ENCODE measurements at regions not wholly inside any gene's neighbourhood (a gene's known extent, or its start where the extent isn't known, plus 50 kb on each side); places are given as distances from the start of the nearest gene placed in this dataset.

DNA sequence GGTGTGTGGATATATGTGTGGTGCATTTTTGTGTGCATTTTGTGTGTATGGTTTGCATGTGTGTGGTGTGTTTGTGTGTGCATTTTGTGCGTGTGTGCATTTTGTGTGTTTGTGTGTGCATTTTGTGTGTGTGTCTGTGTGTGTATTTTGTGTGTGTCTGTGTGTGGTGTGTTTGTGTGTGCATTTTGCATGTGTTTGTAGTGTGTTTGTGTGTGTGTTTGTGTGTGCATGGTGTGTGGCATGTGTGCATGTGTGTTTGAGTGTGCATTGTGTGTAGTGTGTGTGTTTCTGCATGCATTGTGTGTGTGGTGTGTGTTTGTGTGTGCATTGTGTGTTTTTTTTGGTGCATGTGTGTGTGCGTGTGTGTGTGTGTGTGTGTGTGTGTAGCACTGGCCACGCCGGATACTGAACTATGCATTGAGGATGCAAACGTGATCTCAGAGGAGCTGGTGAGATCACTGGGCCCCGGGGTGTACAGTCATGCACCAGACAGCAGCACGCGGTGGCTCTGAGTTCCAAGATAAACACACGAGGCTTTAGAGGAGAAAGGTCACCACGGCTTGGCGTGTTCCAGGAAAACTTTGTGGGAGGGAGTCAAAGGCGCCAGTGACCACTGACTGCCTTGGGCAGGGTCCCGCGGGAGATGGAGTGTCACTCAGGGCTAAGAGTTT, 106.6 kb upstream of the SHH start:
- DNase-seq (ENCODE audit: low read depth), result no peak

DNA sequence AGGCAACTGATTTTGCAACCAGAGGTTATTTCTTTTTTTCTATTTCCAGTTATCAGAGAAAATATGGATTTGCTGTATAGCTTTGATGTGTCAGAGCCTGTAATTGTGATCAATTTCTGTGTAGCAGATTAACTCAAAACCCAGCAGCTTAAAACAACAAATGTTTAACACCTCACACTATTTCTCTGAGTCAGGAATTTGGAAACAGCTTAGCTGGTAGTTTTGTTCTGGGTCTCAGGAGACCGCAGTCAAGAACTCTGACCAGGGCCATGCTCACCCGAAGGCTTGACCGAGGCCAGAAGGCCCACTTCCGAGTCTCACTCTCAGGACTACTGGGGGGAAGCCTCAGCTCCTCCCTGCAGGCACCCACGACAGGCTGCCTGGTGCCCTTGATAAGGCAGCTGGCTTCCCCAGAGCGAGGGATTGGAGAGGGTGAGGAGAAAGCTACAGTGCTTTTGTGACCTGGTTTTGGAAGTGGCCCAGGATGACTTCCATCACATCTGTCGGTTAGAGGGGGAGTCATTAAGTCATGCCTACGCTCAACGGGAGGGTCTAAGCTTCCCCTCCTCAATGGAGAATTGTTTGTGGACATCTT, 105.7 kb upstream of the SHH start:
- DNase-seq (ENCODE audit: low read depth), result no peak

DNA sequence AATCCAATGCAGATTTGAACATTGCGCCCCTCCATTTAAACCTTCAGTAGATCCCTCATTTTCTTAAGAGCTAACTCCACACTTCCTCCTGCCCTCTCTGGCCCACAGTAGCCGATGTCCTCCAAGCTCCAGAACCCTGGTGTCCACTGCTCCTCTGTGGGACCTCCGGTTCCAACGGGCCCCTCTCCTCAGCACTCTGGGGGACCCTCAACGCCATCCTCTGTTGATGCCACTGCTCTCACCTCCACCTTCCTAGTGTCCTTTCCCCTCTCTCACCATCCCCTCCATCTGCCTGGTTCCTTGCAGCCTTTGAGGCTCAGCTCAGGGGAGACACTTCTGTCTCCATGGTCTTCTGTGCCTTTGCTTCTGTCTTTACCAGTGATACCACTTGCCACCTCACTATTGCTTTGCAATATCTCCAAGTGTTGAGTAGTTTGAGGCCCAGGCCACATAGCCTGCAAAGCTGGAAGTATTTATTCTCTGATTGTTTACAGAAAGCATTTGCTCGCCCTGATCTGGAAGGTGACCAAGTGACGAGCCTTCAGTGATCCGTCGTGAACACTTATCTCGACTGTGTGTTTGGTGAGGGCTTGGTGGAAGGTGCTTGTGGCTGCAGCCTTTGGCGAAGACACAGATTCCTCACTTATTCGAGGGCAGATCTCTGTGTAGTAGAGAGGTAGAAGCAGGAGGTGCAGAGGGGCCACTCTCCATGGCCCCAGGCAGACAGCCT, 104.8 kb upstream of the SHH start:
- DNase-seq (ENCODE audit: low read depth), result no peak

DNA sequence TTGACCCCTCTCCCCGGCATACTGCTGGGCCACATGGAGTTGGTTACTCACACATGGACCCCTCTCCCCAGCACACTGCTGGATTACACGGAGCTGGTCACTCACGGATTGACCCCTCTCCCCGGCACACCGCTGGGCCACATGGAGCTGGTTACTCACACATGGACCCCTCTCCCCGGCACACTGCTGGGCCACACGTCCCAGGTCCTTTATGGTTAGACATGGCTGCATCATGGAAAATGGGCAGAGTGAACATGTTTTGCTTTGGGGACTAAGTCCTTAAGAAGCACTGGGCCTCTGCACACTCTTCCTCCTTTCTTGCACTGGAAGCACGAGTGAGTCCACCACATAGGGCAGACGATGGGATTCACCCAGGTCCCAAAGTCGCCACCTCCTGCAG, 102.1 kb upstream of the SHH start:
- no peak for DNase-seq (ENCODE audit: low read depth)

DNA sequence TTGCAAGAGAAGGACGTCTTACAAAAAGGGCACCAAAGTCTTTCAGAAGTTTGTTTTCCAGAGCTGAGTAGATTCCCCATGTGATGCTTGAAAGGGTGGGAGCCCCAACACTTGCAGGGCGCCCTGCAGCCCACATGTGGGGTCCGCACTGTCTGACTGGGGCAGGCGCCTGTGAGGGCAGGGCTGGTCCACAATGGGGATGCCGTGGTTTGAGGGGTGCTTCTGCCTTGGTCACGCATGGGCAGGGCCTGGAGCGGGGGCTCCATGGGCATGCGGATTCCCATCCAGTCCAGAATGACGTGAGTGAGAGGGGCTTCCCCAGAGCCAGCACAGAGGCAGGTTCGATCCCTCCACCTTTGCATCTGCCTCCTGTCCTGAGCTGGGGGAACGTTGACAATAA, 101.5 kb upstream of the SHH start:
- DNase-seq (ENCODE audit: low read depth), result no peak

DNA sequence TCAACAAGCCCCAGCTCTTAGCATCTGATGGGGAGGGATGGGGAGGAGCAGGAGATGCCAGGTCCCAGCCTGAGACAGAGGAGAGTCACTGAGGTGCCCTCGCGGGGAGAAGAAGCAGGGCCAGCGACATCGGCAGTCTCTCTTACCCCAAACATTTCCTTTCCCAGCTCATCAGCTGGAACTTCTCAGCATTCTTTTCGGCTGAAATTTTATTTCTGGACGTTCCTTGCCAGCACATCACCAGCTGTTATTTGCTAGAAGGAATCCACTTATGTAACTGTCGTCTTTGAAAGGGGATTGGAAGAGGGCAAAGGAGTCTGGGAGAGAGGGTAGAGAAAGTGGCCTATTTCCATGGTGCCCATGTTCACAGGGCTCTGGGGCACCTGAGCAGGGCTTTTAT, 101.0 kb upstream of the SHH start:
- no peak for DNase-seq (ENCODE audit: low read depth)

DNA sequence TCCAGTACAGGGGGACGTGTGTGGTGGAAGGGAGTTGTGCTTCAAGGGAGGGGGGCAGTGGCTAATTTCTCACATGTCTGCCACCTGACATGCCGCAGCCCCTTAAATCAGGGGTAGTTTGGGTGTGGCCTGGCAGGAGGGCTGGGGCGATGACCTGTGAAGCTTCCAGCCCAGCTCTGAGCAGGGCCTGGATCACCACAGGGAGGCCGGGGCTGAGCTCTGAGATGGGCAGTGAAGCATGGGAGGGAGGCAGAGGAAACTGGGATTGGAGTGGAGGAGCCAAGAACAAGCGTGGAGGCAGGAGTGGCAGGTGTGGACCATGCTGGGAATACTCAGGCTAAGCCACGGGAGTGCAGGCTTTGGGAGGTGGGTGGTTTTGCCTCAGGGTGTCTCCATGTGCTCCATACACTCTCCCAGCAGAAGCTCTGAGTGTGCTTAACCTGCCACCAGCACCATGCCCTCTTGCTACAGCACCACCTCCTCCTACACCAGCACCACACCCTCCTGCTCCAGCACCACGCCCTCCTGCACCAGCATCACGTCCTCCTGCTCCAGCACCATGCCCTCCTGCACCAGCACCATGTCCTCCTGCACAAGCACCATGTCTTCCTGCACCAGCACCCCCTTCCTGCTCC, 99.3 kb upstream of the SHH start:
- no peak for DNase-seq (ENCODE audit: low read depth)

DNA sequence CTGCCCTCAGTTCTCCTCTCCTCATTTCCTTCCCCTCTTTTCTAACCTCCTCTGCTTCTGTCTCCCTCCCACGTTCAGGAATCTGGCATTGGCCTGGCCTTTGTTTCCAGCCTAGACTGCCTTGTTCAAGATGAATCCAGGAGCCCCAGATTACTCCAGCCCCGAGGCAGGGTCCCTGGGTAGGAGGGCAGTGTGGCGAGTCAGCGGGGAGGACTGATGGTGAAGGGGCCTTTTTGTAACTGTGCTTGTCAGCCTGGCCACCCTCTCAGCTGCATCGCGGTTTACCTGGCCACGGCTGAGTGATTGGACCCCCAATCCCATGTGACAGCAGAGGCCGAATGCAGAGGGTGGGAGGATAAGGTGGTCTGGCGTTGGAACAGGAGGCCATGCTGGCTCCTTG, 96.1 kb upstream of the SHH start:
- DNase-seq (ENCODE audit: low read depth), result no peak

DNA sequence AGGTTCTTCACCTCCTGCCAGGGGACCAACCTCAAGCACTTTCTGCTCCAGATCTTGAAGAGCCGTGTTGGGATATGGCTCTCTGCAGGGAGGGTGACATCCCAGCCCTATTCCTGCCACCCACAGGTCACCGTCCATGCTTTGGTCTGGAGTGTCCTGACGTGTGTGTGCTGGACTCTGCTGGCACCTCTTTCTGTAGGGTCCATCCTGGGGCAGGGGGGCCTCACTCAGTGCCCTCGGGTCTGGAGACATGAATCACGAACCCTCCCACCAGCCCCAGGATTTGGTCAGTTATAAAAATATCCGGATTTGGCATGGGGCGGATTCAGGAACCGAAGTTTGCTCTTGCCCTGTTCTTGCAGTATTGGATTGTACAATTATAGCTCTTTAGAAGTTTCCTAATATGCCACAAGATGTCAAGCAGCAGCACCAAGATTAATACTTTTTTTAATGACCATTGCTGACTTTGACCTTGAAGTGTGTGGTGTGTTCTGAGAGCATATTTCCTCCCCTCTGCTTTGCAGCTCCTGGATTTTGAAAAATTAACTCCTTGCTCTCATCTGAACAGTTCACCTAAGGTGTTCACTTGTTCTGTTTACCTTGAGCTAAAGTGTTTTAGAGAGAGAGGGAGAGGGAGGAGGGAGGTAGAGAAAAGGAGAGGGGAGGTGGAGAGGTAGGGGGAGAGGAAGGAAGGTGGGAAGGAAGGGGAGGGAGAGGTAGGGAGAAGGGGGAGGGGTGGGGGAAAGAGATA, 95.4 kb upstream of the SHH start:
- no peak for DNase-seq (ENCODE audit: low read depth)

DNA sequence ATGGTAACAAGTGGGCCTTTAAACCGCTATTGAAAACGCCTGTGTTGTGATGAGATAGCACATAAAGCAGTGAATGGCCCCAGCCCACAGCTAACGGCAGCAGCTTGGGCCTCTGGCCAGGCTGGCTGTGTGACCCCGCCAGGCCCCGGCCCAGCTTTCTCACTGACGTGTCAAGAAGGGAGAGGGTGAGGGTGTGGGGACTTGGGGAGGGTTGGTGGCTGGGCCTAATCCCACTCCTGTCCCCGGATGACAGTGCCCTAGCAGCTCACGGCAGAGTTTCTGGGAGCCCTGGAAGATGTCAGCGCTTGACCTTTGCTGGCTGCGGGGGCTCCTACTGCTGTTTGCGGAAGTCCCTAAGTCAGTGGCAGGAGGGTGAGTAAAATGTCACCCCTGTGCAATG, 88.9 kb upstream of the SHH start:
- DNase-seq (ENCODE audit: low read depth), result no peak

DNA sequence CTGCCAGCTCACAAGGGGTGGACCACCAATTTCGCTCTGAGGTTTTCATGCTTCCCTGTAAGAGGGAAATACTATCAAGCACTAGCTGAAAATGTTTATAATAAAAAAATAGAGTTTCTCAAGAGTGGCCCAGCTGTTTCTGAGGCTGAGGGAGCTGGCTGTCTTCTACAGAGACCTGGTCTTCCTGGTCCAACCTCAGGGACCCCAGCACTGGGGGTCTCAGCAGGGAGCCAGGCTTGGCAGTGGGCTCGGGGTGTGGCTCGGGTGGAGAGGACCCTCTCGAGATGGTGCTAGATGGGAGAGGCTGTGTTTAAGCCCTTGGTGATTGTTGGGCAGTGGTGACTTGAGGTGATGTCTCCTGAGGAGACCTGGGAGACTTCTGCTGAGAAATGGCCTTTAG, 87.3 kb upstream of the SHH start:
- DNase-seq (ENCODE audit: low read depth), result no peak

DNA sequence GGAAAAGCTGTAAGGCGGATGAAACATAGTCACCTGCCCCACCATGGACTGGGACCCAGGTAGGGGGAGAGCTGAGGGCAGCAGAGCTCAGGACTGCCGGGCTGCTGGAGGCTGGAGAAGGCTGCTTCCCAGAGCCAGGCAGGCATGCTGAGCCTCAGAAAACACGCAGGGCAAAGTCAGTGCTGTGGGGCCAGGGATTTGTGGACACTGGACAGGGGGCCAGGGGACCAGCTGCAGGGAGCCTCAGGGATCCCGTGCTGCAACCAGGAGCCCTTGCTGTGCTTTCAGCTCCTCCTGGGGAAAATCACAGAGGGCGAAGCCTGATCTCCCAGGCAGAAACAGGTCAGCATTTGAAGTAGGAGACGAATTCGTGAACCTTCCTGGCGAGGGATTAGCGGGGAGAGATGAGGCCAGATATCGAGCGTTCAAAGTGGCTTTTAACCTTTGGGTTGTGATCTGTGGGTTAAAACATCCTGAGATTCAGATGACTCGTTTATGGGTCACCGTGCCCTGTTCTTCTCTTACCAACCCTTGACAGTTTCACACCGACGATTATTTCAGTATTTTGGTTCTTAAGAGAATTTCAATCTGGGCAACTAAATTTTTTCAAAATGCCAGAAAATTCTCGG, 85.6 kb upstream of the SHH start:
- DNase-seq (ENCODE audit: low read depth), result no peak

DNA sequence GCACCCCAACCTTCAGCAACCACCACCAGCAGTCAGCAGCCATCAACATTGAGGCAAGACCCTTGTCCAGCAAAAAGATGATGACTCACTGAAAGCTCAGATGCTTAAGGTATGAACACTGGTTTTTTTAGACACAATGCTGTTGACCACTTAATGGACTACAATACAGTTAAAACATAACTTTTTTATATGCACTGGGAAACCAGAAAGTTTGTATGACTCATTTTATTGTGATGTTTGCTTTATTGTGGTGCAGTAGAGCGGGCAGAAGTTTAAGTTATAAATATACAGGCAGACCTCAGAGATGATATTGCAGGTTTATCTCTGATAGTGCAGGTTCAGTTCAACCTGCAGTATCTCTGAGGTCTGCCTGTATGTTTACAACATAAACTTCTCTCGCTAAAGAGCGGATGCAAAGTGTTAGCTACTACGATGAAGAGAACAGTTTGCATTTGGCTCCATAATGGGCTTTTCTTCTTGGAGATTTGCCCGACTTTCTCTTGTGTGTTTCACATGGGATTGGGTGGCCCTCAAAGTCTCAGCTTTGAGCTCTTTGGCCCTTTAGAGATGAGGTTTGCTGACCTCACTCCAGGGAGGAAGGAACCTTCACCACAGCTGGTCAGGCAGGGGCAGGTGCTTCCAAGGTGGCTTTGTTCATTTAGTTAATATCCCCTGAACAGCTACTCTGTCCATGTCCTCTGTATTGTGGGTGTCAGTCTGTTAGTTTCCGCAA, 84.4 kb upstream of the SHH start:
- DNase-seq (ENCODE audit: low read depth), result no peak

DNA sequence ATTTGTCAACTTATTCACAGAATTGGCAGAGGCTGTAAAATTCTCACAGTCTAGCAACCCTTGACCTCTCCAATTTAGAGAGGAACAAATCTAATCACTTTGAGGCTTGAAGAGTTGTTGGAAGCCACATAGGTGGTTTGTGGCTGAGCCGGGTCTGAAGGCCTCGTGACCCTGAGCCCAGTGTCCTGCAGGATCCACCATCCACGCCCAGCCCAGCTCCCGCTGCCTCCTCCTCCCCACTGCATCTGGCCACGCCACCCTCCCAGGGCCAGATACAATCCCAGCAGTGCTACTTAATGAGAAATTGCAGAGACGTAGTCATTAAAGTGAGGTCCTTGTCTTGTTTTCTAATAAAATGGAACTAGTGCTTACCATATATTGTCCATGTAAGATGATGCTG, 81.4 kb upstream of the SHH start:
- no peak for DNase-seq (ENCODE audit: low read depth)

DNA sequence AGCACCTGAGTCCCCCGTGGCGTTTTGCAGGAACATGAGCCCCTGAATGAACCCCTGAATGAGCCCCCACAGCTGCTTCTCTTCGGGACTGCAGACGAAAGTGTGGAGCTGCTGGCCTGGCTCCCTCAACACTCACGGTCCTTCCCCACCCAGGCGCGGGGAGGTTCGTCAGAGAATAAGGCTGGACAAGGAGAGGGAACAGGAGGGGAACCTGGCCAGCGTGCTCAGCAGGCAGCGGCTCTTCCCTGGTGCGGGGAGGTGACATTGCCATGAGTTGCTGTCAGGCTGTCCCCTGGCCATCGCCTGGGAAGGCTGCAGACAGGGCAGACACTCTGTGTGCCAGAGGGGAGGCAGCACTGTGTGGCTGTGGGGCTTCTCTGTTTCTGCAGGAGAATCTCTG, 80.9 kb upstream of the SHH start:
- DNase-seq (ENCODE audit: low read depth), result no peak

DNA sequence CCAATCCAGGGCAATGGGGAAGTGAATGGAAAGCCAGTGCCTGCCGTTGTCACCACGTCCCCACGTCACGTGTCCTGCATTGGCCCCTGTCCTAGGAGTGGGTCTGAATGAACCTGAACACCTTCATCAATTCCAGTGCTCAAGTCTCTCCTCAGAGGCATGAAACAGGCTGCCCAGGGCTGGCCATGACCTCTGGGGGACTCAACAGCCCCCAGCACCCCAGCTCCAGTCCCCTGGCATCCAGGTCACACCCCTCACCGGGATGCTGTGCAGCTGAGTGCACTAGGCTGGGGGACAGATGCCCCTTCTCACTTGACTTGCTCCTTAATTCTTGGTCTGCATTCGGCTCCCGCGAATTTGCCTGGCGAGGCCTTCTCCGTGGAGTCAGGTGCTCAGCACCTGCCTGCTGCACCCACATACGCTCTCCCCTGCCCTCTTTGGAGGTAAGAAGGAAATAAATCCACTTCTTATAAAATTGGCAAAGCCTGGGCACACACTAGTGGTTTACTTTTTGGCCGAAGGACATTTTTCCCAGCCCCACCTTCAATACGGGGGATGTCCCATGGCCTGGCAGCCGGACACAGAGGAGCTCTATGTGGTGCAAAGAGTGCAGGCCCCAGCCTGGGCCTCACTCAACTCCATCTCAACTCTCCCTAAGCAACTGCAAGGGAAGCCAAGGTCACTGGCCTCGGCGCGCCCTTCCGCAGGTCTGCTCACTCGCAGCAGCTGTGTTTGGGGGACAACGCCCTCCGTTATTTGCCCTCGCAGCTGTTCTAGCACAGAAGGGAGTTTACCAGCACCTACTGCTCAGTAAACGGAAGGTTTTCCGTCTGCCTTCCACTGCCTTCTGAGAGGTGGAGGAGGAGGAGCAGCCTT, 77.6 kb upstream of the SHH start:
- DNase-seq (ENCODE audit: low read depth), result no peak

DNA sequence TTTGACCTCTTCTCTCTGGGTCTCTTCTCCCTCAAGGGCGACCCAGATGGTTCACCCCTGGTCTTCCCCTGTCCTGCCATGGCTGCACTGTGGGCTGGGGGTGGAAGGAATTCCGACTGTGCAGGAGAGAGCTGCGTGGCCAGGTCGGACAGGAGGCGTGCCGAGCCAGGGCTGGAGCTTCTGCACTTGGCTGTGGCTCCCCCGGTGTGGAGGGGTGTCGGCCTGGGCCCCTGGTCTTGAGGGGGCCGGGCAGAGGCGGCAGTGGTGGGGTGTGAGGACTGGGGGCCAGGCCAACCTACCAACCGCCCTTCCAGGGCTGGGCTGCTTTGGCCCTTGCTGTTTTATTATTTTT, 74.9 kb upstream of the SHH start:
- no peak for DNase-seq (ENCODE audit: low read depth)

DNA sequence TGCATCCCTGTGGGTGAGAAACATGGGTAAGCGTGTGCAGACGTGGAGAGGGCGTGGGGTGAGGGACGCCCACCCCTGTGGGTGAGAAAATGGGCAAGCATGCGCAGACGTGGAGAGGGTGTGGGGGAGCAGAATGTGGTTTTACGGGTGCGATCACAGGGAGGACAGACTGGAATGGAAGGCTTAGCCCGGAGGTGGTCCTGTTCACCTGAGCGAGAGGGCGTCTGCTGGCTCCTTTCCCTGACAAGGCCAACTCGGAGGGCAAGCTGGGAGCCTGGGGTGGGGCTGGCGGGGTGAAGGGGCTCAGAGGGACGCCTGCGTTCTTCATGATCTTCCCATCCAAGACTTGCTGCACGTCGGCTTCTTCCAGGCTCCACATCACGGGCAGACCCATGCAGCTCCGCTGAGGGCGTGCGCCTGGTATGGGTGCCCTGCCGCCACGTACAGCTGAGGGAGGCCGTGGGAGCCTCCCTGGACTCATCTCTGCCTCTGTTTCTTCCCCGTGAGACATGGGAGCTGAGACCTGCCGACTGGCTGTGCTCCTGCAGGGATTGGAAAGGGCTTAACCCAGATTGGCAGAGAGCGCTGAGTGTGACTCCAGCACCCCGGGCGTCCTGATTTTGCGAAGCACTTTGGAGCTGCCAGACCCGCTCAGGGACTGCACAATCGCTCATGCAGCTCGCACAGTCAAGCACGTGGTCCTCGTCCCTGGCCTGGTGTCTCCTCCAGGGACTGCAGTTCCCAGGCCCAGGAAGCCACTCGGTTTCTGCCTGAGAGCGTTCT, 74.3 kb upstream of the SHH start:
- no peak for DNase-seq (ENCODE audit: low read depth)

Data from stimulated activated CD8-positive, alpha-beta memory T cell treated with anti-CD3 and anti-CD28 coated beads, Interleukin-12 subunit alpha, Interleukin-12 subunit beta, amount 100 ng/mL, for 1 hour (primary cell).